ENCODE measurements at regions not wholly inside any gene's neighbourhood (a gene's known extent, or its start where the extent isn't known, plus 50 kb on each side); places are given as distances from the start of the nearest gene placed in this dataset.

GRCh38 chr10:106457522-106457921, 707.0 kb downstream of the SORCS1 start:
- no peak for DNase-seq

- DNase-seq = no peak
These were observed 710.3 kb downstream of the SORCS1 start for GRCh38 chr10:106454233-106454632.

- no peak for DNase-seq
These were observed 713.5 kb downstream of the SORCS1 start for GRCh38 chr10:106450966-106451365.

GRCh38 chr10:106446920-106447319, 717.6 kb downstream of the SORCS1 start:
- no peak for DNase-seq

GRCh38 chr10:106442223-106442622, 722.3 kb downstream of the SORCS1 start:
- no peak for DNase-seq

GRCh38 chr10:106440767-106441166, 723.7 kb downstream of the SORCS1 start:
- no peak for DNase-seq

- DNase-seq = no peak
These were observed 724.2 kb downstream of the SORCS1 start for GRCh38 chr10:106440355-106440754.

- DNase-seq = no peak
These were observed 725.1 kb downstream of the SORCS1 start for GRCh38 chr10:106439366-106439765.

- DNase-seq = no peak
These were observed 726.1 kb downstream of the SORCS1 start for GRCh38 chr10:106438386-106438785.

GRCh38 chr10:106436123-106436715, 728.3 kb downstream of the SORCS1 start:
- peak; percentile 28 for DNase-seq

GRCh38 chr10:106435081-106435480, 729.4 kb downstream of the SORCS1 start:
- no peak for DNase-seq

- DNase-seq = no peak
These were observed 739.5 kb downstream of the SORCS1 start for GRCh38 chr10:106424981-106425380.

GRCh38 chr10:106424054-106424453, 740.5 kb downstream of the SORCS1 start:
- DNase-seq = no peak

GRCh38 chr10:106410331-106410730, 754.2 kb downstream of the SORCS1 start:
- DNase-seq = no peak

GRCh38 chr10:106405141-106405540, 759.4 kb downstream of the SORCS1 start:
- DNase-seq = no peak

GRCh38 chr10:106402458-106402857, 762.0 kb downstream of the SORCS1 start:
- no peak for DNase-seq

GRCh38 chr10:106401967-106402366, 762.5 kb downstream of the SORCS1 start:
- no peak for DNase-seq

- DNase-seq = peak; percentile 21
These were observed 763.3 kb downstream of the SORCS1 start for GRCh38 chr10:106401161-106401560.

GRCh38 chr10:106399112-106399511, 765.4 kb downstream of the SORCS1 start:
- no peak for DNase-seq

GRCh38 chr10:106396192-106396591, 768.3 kb downstream of the SORCS1 start:
- no peak for DNase-seq

- DNase-seq = no peak
These were observed 769.3 kb downstream of the SORCS1 start for GRCh38 chr10:106395041-106395749.

- DNase-seq = no peak
These were observed 771.7 kb downstream of the SORCS1 start for GRCh38 chr10:106392778-106393177.

- no peak for DNase-seq
These were observed 777.4 kb downstream of the SORCS1 start for GRCh38 chr10:106387063-106387462.

- no peak for DNase-seq
These were observed 780.0 kb downstream of the SORCS1 start for GRCh38 chr10:106384496-106384895.

- no peak for DNase-seq
These were observed 783.8 kb downstream of the SORCS1 start for GRCh38 chr10:106380706-106381105.
